Ascending aorta (tissue), 2 donors: ENCODE measurements at regions not wholly inside any gene's neighbourhood (a gene's known extent, or its start where the extent isn't known, plus 50 kb on each side); places are given as distances from the start of the nearest gene placed in this dataset.
"Not testable (repeated sequence)": the region's sequence is repeated elsewhere in the genome, so short reads cannot be mapped to it uniquely, and the experiment has no call there.

Source experiments
- DNase-seq, 2 donors: peaks; one replicate each; pipeline ENCODE4 v3.0.0-alpha.2; 2019; ENCODE audit warnings: low spot score in 2 of 2
- H3K27ac ChIP-seq, 2 donors: fragments of 200-600 bp; sonication (generic); one replicate each; pipeline ENCODE4 v1.5.1; 2016 to 2017; ENCODE audit warnings: mild to moderate bottlenecking in 1 of 2
- H3K27me3 ChIP-seq: fragments of 200-600 bp; sonication (generic); one replicate; pipeline ENCODE4 v1.5.1; 2017
- H3K36me3 ChIP-seq, 2 donors: fragments of 200-600 bp; sonication (generic); one replicate each; pipeline ENCODE4 v1.5.1; 2016
- H3K4me1 ChIP-seq, 2 donors: fragments of 200-600 bp; sonication (generic); one replicate each; pipeline ENCODE4 v1.5.1; 2016 to 2017; ENCODE audit warnings: mild to moderate bottlenecking in 1 of 2
- H3K4me3 ChIP-seq, 2 donors: fragments of 200-600 bp; sonication (generic); one replicate each; pipeline ENCODE4 v1.5.1; 2016 to 2017; ENCODE audit warnings: mild to moderate bottlenecking in 1 of 2
- H3K9me3 ChIP-seq, 2 donors: fragments of 200-600 bp; sonication (generic); one replicate each; pipeline ENCODE4 v1.5.1; 2016
- CTCF ChIP-seq, 3 experiments: fragments of 200-600 bp in 2 of 3; fragments of 450-650 bp in 1 of 3; sonication (generic) in 2 of 3; IDR thresholded peaks; one replicate each; pipeline ENCODE4 v1.5.1; 2016 to 2019; ENCODE audit warnings: antibody characterized with exemption in 3 of 3, mild to moderate bottlenecking in 1 of 3, moderate library complexity in 1 of 3
- intact Hi-C: fragments of 100-400 bp; cut with DNase I; formaldehyde crosslinking; loops from one replicate; pipeline ENCODE4 v1.15.1; 2023

- DNase-seq = no peak
- intact Hi-C loops = no loop called here
- H3K27ac ChIP-seq = no peak overlapping the region
- H3K4me3 ChIP-seq = no peak overlapping the region
- TF ChIP-seq CTCF (IDR thresholded peaks at IDR 0.05) = no peak
- H3K9me3 ChIP-seq = no peaks in the 10 kb centered on the region
- H3K27me3 ChIP-seq = no peaks in the 10 kb centered on the region
- H3K4me1 ChIP-seq = no peaks in the 10 kb centered on the region
- no peaks in the 10 kb centered on the region for H3K36me3 ChIP-seq
Measured at GRCh38 chr2:61620244-61621159, 82.3 kb upstream of the XPO1 start.

GRCh38 chr2:61619561-61619960 is 81.4 kb upstream of the XPO1 start:
- DNase-seq = no peak
- no peaks in the 10 kb centered on the region for H3K4me1 ChIP-seq
- H3K36me3 ChIP-seq = no peaks in the 10 kb centered on the region
- no peak overlapping the region for H3K4me3 ChIP-seq
- H3K9me3 ChIP-seq = no peaks in the 10 kb centered on the region
- no peak overlapping the region for H3K27ac ChIP-seq
- H3K27me3 ChIP-seq = no peaks in the 10 kb centered on the region
- no peak for TF ChIP-seq CTCF (IDR thresholded peaks at IDR 0.05)
- intact Hi-C loops = no loop called here

GRCh38 chr2:61617610-61618009 is 79.5 kb upstream of the XPO1 start:
- H3K4me1 ChIP-seq = no peaks in the 10 kb centered on the region
- H3K27ac ChIP-seq = no peak overlapping the region
- no peak for DNase-seq
- no peaks in the 10 kb centered on the region for H3K36me3 ChIP-seq
- no peaks in the 10 kb centered on the region for H3K9me3 ChIP-seq
- no peaks in the 10 kb centered on the region for H3K27me3 ChIP-seq
- intact Hi-C loops = no loop called here
- no peak overlapping the region for H3K4me3 ChIP-seq
- TF ChIP-seq CTCF (IDR thresholded peaks at IDR 0.05) = no peak

GRCh38 chr2:61605245-61605644 is 67.1 kb upstream of the XPO1 start:
- no peak for DNase-seq
- no peak overlapping the region for H3K4me3 ChIP-seq
- H3K36me3 ChIP-seq = no peaks in the 10 kb centered on the region
- H3K27ac ChIP-seq = no peak overlapping the region
- intact Hi-C loops = no loop called here
- no peaks in the 10 kb centered on the region for H3K9me3 ChIP-seq
- no peaks in the 10 kb centered on the region for H3K4me1 ChIP-seq
- H3K27me3 ChIP-seq = no peaks in the 10 kb centered on the region
- TF ChIP-seq CTCF (IDR thresholded peaks at IDR 0.05) = no peak

GRCh38 chr2:61604433-61604832 is 66.3 kb upstream of the XPO1 start:
- intact Hi-C loops = no loop called here
- Histone ChIP-seq H3K4me3 (no peak overlapping the region), H3K36me3 (no peaks in the 10 kb centered on the region), H3K4me1 (no peaks in the 10 kb centered on the region), H3K9me3 (no peaks in the 10 kb centered on the region), H3K27ac (no peak overlapping the region), H3K27me3 (no peaks in the 10 kb centered on the region)
- DNase-seq = no peak
- no peak for TF ChIP-seq CTCF (IDR thresholded peaks at IDR 0.05)

GRCh38 chr2:61598515-61599156 is 60.5 kb upstream of the XPO1 start:
- intact Hi-C loops = not testable (repeated sequence)

More at GRCh38 chr2:61598515-61599156, 60.5 kb upstream of the XPO1 start:
- H3K4me1 ChIP-seq, H3K27ac ChIP-seq, H3K9me3 ChIP-seq, DNase-seq, H3K4me3 ChIP-seq, H3K36me3 ChIP-seq, H3K27me3 ChIP-seq: not testable (repeated sequence)
